Hepatocyte (in vitro differentiated cells): ENCODE measurements at regions not wholly inside any gene's neighbourhood (a gene's known extent, or its start where the extent isn't known, plus 50 kb on each side); places are given as distances from the start of the nearest gene placed in this dataset.

Source experiments
- CTCF ChIP-seq: fragments of 200-600 bp; sonication (generic); IDR thresholded peaks from 2 replicates; pipeline ENCODE4 v1.5.1; 2016; ENCODE audit warnings: antibody characterized with exemption, mild to moderate bottlenecking; ENCODE audit not compliant: poor library complexity
- EZH2phosphoT487 ChIP-seq: fragments of 200-600 bp; sonication (generic); IDR thresholded peaks from one replicate; pipeline ENCODE4 v1.6.1; 2018; ENCODE audit warnings: antibody characterized with exemption, mild to moderate bottlenecking, low read depth, moderate library complexity; ENCODE audit not compliant: unreplicated experiment, severe bottlenecking

- no peak for TF ChIP-seq CTCF
- no peak for TF ChIP-seq EZH2phosphoT487
Observed at GRCh38 chr7:15016315-15016667, 113.7 kb upstream of the DGKB start.
